Suppressor macrophage (primary cell): ENCODE measurements at regions not wholly inside any gene's neighbourhood (a gene's known extent, or its start where the extent isn't known, plus 50 kb on each side); places are given as distances from the start of the nearest gene placed in this dataset.
"Not testable (repeated sequence)": the region's sequence is repeated elsewhere in the genome, so short reads cannot be mapped to it uniquely, and the experiment has no call there.

Experiments
- DNase-seq, 4 experiments: peaks; one replicate each; pipeline ENCODE4 v3.0.0-alpha.2; 2020 to 2022

DNA sequence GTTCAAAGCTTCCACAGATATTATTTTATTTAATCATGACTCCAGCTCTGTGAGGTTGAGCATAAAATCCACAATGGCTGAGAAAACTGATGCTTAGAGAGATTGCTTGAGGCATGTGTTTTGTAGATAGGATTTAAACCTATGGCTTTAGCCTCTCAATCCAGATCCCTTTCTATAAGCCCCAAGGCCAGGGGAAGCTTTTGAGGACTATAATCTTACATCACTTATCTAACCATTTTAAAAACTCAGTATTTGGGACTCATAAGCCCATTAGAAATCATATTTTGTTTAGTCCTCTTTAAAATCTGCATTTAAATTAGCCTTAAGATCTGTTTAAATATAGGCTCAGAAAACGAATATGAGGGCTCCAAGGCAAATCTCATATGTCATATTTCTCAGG lies 135.4 kb upstream of the SERPINE2 start:
- no peak for DNase-seq

DNA sequence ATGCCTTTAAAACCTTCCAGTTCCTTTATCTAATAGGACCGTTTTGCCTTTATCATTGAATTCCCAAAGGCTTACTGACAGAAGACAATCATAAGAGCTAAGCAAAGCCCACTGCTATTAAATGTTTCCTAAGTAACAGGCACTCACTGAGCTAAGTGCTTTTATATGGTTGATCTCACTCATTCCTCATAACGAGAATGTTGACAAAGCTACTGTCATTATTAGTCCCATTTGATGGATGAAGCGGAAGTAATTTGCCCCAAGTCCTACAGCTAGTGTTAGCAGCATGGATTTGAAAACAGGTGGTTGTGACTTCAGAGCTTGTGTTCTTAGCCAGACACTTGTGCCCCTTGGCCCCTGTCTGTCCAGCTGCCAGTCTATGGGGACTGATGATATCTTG lies 134.8 kb upstream of the SERPINE2 start:
- no peak for DNase-seq

DNA sequence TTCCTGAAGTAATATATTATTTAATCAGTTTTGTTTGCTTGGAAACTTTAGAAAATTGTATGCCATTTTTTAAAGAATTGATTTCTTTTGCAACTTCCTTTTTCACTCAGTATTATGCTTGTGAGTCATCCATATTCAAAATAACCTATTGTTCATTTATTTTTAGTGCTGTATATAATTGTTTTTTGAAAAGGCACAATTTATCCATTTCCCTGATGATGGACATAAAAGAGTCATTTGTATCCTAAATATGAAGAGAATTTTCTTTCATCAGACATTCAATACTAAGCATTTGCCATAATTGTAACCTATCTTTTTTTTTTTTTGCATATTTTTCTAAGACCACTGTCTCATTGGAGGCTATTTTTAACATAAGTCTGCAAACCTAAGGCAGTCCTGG lies 134.1 kb upstream of the SERPINE2 start:
- DNase-seq: no peak

DNA sequence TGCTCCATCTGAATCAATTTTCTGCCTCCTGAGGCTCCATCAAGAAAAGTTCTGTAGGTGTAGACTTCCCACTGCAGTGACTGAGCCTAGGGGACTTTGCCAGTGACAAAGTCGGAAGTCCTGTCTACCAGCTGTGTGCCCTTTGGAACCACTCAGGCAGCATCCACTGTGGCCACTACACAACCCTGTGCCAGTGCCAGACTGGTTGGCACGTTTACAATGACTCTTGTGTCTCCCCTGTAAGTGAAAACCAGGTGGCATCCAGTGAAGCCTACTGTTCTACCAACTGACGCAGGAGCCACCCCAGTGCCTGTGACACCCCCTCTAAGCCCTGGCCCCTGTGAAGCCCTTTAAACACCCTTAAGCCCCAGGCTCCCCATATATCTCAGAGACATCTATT lies 132.1 kb upstream of the SERPINE2 start:
- DNase-seq: no peak

DNA sequence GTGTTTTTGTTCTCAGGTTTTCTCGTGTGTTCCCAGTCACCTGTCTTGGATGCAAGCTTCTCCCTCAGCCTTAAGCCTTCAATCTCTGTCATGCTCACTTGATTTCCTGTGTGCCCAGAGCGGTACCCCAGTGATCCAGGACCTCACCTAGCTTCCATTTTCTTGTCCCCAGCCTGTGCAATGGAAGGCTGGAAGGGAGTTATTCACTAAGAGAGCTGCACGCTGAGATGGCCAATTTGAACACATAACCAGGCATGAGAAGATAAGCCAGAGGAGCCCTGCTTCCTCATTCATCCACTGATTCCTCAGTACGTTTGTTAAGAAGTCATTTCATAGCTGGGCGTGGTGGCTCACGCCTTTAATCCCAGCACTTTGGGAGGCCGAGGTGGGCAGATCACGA lies 130.8 kb upstream of the SERPINE2 start:
- DNase-seq: no peak

DNA sequence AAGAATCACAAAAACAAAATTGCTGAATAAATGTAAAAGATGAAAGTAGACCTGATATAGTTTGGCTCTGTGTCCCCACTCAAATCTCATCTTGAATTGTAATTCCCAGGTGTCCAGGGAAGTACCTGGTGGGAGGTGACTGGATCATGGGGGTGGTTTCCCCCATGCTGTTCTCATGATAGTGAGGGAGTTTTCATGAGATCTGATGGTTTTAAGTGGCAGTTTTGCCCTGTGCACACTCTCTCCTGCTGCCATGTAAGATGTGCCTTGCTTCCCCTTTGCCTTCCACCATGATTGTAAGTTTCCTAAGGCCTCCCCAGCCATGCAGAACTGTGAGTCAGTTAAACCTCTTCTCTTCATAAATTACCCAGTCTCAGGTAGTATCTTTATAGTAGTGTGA lies 128.7 kb upstream of the SERPINE2 start:
- DNase-seq: not testable (repeated sequence)

DNA sequence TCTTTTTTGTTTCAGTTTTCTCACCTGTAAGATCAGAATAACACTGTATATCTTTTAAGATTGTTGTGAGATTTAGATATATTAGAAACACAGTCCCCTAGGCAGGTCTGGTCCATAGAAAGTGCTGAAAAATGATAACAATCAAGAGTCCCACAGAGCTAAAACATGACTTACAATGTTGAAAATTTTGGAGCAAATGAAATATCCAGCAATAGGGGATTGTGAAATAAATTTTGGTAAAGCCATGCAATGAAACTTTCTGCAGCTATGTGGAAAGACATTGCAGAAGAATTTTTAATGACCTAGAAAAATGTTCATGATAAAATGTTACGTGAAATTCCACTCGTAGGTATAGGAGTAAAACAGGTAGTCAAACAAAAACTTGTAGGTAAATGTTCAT lies 127.6 kb upstream of the SERPINE2 start:
- no peak for DNase-seq

DNA sequence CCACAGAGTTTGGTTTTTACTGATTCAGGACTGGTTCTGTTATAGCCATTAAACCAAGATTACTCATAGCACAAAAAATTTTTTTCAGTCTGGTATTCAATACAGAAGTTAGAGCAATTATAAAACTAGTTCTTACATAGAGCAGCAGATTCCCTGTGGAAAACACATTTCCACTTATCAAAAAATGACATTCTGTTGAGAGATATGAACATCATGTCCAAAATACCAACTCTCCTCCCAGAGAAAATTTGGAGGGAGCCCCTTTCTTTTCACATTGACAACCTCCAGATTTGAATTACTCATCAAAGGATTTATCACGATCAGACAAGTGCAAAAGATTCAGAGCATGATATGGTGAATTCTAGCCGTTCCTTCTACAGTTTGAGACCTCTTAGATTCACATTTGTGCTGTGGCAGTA lies 126.8 kb upstream of the SERPINE2 start:
- DNase-seq: no peak

DNA sequence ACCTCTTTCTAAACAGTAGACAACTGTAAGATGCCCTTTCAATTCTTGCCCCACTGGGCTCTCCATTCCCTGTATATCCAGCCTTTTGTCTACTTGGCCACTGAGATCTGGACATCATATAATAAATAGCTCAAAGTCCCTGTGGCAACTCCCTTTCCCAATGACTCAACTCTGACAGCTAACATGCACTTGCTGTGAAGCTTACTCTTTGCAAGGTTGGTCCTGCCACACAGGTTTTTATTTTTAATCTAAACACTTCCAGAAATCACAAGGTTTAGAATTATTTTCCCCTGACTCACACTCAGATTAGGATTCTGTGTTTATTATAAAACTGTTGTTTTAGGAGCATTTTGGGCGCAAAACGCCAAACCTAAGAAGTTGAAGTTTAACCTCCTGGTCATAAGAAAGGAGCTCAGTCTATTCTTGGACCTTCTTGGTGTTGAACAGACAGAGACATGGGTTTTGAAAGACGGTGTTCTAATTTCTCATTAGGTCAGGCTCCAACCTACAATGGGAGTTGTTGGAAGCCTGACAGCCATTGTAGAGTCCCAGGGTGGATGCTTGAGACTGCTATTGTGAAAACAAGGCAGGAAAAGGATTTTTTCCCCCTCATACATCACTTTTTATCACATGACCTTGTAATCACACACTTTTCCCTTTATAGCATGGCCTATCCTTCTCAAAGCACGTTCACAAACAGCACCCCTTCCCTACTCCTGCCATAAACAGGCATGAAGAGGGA lies 124.7 kb upstream of the SERPINE2 start:
- DNase-seq: no peak

DNA sequence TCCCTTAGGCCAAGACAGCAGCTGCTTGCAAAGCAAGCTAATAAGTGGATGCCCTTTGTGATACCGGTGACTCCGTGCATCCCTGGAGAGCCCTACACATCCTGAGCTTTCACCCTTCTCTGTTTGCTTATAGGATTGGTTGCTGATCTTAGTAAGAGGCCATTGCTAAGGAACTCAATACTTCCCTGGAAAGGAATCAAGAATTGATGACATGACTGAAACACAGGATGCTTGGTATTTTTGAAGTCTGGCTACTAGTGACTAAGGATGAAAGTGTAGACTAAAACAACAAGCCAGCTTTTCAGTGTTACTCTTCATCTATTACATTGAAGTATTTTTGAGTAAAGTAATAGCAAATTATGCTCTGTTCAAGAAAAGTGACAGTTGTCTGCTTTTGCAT lies 123.0 kb upstream of the SERPINE2 start:
- DNase-seq: no peak

DNA sequence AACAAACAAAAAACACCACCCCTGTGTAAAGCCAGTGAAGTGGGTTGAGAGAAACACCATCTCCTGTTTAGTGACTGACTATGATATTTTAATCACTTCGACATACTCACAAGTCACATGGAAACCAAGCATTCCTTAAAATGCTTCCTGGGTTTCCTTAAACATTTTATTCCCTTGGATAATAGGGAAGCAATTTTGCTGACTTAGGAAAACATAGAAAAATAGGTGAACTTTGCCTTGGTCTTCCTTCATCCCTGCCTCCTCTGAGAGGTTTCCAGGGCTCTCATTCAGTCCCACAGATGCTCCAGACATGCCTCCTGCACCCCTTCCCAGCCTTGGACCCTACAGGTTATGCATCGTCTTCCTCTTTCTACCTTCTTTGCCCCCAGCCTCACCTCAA lies 122.6 kb upstream of the SERPINE2 start:
- DNase-seq: no peak

DNA sequence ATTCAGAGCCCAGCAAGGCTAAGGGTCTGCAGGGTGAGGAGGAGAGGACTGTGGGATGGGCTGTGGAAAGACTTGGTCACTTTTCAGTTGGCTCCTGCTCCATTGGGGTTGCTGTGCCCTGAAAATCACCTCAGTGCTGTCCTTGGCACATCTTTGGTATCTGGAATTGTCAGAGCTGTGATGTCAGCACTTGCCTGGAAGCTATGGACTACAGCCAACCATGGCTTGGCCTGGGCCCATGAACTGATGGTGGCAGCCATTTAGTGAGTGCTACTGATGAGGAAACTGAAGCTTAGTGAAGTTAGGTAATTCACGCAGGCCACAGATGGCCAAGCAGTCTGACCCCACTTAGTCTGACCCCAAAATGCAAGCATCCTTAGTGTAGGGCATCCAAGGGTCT lies 121.8 kb upstream of the SERPINE2 start:
- DNase-seq: no peak

DNA sequence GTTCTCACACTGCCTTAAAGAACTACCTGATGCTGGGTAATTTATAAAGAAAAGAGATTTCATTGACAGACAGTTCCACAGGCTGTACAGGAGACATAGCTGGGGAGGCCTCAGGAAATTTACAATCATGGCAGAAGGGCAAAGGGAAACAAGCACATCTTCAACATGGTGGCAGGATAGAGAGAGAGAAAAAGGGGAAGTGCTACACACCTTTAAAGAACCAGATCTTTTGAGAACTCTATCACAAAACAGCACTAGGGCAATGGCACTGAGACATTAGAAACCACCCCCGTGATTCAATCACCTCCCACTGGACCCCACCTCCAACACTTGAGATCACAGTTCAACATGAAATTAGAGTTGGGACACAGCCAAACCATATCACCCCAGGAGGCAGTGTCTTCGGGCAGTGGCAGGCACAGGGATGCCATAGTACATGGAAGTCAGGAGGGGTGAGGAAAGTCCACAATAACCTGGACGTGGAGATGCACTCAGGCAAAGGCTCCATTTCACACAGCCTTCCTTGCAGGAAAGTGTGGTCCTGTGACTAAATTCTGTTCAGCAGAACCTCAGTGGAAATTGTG lies 120.4 kb upstream of the SERPINE2 start:
- DNase-seq: no peak

DNA sequence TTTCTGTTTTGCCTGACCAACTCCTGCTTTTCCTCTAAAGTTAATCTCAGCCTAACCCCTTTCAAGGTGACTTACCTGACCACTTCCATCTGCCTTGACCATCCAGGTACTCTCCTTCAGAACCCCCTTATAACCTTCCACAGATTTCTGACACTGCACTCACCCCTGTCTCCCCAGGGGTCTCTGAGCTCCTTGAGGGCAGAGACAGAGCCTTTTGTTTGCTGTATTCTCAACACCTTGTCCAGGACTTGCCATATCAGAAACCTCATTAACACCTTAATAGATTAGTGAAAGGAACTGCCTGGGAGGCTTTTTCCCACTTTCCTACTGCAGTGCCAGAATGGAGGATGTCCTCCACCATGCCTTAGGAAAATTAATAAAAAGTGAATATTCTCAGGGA lies 119.7 kb upstream of the SERPINE2 start:
- no peak for DNase-seq

DNA sequence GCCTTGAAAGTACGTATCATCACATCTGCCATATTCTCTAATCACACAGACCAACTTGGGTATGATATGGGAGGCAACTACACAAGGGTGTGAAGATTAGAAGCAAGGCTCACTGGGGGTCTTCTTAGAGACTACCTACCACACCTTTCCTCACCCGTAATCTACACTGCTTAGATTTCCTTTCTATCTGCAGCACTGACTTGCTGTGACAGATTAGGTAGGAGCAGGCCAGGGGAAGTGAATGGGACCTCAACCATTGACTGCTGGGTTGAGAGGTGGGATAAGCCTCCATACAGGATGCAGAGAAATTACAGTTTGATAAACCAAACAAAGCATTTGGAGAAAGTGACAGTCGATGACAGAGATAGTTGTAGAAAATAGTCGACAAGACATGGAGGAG lies 119.0 kb upstream of the SERPINE2 start:
- DNase-seq: no peak

DNA sequence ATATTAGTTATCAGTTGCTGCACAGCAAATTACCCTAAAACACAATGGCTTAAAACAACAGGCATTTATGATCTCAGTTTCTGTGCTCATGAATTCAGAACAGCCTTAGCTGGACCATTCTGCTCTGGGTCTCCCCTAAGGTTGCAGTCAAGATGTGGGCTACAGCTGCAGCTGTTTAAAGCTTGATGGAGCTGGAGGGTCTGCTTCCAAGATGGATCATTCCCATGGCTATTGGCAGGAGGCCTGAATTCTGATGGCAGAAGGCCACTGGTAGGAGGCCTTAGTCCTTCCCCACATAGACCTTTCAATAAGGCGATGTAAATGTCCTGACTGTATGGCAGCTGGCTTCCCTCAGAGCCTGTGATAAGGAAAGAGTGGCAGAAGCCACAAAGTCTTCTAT lies 118.6 kb upstream of the SERPINE2 start:
- DNase-seq: no peak

DNA sequence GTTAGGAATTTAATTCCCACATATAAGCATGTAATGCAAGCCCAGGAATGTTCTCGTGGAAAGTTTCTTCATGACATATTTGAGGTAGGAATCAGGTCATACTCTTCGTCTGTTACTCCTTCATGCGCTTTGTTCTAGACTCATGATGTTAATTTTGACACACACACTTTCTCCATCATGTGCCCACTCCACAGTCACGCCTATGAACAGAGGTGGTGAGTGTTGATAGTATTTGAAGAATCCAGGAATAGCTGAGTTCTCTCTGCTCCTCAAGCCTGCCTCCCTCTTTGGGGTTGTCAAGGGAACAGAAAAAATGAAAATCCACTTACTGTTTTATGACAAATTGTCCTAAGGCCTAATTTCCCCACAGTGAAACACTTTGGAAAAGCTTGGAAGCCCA lies 117.3 kb upstream of the SERPINE2 start:
- DNase-seq: no peak

DNA sequence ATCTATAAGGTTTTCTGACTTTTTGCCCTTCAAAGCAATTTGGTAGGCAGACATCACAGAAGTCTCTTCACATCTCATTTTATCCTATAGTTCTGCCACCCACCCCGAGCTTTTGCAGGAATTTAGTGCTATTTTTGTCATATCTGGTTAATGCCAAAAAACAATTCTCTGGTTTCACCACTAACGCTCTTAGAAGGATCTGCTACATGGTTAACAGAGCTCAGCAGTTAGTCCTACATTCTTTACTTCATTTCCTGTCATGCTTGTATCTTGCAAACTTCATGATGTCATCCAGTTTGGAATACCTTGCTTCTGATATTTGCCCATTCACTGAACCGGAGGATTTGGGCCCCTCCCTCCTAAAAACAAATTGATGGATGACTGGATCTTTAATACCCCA lies 116.8 kb upstream of the SERPINE2 start:
- no peak for DNase-seq

DNA sequence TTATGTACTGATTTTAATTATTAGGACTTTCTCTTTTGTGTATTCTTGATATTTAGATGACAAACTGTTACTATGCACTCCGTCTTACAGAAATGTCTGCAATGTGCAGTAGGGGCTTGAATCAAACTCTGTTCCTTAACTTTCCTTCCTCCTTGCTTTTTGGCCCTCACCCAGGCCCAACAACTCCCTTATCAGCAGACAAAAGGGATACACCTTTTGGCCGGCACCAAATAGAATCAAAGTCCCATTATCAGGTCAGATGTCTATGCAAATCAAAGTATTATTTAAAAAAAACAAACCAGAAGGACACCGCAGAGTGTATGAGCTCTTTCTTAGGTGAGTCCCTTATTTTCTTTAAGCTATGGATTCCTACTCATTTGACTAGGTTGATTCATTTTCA lies 116.3 kb upstream of the SERPINE2 start:
- no peak for DNase-seq

DNA sequence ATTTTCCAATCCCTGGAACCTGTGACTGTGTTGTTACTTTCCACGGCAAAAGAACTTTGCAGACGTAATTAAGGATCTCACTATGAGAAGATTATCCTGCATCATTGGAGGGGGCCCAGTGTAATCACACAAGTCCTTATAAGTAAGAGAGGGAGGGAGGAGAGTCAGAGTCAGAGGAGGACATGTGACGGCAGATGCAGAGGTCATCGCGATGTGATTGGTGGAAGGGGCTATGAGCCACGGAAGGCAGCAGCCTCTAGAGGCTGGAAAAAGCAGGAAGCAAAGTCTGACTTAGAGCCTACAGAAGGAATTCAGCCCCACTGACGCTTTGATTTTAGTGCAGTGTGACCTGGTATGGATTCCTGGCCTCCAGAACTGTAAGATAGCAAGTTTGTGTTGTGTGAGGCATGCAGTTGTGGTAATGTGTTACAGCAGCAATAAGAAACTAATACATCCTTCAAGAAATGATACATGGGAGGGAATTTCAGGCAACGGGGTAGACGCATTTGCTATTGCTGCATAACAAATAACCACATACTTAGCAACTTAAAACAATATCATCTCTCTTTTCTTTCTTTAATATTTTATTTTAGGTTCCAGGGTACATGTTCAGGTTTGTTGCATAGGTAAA lies 112.7 kb upstream of the SERPINE2 start:
- DNase-seq: no peak

DNA sequence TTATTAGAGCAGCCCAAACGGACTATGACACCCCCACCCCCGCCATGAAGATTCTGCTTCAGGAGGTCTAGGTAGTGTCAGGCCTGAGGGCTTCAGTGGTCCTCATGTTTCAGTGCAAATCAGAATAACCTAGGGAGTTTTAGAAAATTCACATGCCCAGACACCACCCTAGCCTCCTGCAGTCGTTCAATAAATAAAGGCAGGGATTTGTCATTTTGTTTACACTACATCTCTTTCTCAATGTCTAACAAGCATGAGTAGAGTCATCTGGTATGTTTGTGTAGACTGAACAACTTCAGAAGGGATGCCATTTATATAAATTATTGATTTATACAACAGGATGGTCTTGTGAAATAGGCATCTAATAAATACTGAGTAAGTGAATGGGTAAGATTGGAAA lies 112.1 kb upstream of the SERPINE2 start:
- DNase-seq: no peak

DNA sequence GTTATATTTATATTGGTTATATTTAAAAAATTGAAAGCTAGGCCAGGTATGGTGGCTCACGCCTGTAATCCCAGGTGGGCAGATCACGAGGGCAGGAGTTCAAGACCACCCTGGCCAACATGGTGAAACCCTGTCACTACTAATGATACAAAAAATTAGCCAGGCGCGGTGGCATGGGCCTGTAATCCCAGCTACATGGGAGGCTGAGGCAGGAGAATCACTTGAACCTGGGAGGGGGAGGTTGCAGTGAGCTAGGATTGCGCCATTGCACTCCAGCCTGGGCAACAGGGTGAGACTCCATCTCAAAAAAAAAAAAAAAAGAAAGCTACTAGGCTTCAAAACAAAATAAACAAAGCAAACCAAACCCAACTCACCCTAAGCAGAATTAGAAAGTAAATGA lies 109.0 kb upstream of the SERPINE2 start:
- not testable (repeated sequence) for DNase-seq

DNA sequence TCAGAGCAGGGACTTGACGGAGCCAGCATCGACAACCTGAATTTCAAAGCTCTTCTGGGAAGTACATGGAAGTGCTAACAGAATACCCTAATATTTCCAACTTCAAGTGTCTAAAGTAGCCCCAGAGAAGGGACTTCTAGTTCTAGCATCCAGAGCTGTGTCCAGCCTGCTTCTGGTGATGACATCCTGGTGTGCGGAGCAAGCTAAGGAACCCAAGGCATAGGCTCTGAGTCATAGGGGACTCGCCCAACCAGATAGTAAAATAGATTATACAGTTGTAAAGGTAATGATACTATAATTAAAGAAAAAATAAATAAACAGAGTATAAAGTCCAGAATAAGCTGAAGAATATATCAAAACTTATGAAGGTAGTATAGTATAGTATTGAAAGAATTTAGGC lies 108.1 kb upstream of the SERPINE2 start:
- no peak for DNase-seq

DNA sequence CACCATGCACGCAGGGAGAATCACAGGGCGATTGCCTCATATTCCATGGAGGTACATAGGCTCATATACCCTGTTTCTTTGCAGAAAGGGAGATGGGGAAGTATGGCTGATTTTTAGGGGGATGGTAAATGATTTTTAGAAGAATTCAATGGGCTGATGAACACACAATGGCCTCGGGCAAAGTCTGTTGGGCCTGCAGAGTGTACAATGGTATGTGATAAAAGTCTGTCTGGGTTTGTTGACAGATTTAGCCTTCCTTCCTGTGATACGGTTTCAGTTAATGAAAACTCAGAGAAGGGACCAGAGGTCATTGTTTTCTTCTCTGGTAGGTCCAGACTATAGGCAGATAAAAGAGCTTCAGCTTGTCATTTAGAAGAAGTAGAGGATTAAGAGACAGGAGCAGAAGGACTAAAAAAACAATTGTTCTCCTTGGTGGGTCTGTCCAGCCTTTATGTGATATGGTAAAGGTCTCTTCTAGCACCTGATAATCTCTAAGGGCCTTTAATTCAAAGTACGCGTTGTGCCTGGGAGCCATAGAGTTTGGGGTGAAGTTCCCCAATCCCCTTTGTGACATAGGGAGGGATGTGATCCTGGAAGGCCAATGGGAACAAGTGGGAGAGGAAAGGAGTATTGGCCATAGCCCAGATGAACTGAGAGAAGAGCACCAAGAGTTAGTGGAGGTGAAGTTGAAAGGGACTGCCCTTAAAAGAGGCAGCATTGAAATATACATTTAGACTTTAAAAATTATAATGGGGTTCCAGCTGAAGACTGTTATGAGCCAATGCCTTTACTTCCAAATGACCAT lies 107.5 kb upstream of the SERPINE2 start:
- DNase-seq: no peak
